ENCODE measurements at regions not wholly inside any gene's neighbourhood (a gene's known extent, or its start where the extent isn't known, plus 50 kb on each side); places are given as distances from the start of the nearest gene placed in this dataset.

DNA sequence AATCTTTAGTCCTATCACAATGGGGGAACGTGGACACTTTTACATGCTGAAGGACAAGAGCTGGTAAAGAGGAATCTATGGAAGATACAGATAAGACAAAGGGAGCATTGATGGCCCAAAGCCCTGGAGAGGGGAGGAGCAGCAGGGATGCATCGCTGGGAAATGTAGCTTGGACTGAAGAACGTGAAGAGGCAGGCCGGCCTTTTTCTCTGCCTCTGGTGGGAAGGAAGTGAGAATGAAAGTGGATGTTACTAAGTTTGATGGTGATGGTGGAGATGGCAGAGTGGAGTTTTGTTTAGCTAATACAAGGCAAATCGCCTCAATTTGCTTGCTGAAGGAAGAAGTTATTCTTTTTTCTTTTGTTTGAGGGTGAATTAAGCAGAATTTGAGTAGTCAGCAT lies 124.6 kb upstream of the TAF11L2 start:
- Histone ChIP-seq H3K4me3 (ENCODE audit: low read depth, low read length, poor library complexity, severe bottlenecking) (no peak overlapping the region), H3K4me2 (ENCODE audit: low read length) (peak overlapping the region; percentile 45), H3K27ac (ENCODE audit: low read depth, low read length, poor library complexity, severe bottlenecking) (no peak overlapping the region), H3K9me3 (ENCODE audit: low read length) (no peaks in the 10 kb centered on the region; the same call in 1 of the 2 replicates), H3K36me3 (ENCODE audit: insufficient read depth, low read length) (no peaks in the 10 kb centered on the region), H3K4me1 (ENCODE audit: insufficient read depth, low read length, poor library complexity, severe bottlenecking) (peaks cover 18% of the 10 kb centered on the region), H4K20me1 (ENCODE audit: insufficient read depth, low read length) (no peaks in the 10 kb centered on the region), H3K9me2 (ENCODE audit: insufficient read depth, low read length) (no peaks in the 10 kb centered on the region), H2AFZ (ENCODE audit: low read length) (peak overlapping the region; percentile 50), H3K79me2 (ENCODE audit: insufficient read depth, low read depth, low read length) (no peaks in the 10 kb centered on the region)
- TF ChIP-seq, protein P1, sequence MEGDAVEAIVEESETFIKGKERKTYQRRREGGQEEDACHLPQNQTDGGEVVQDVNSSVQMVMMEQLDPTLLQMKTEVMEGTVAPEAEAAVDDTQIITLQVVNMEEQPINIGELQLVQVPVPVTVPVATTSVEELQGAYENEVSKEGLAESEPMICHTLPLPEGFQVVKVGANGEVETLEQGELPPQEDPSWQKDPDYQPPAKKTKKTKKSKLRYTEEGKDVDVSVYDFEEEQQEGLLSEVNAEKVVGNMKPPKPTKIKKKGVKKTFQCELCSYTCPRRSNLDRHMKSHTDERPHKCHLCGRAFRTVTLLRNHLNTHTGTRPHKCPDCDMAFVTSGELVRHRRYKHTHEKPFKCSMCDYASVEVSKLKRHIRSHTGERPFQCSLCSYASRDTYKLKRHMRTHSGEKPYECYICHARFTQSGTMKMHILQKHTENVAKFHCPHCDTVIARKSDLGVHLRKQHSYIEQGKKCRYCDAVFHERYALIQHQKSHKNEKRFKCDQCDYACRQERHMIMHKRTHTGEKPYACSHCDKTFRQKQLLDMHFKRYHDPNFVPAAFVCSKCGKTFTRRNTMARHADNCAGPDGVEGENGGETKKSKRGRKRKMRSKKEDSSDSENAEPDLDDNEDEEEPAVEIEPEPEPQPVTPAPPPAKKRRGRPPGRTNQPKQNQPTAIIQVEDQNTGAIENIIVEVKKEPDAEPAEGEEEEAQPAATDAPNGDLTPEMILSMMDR (conservative IDR thresholded peaks at IDR 0.05; ENCODE audit: low read length): no peak
- TF ChIP-seq EZH2phosphoT487 (IDR thresholded peaks at IDR 0.05; ENCODE audit: borderline replicate concordance, low read depth, low read length): no peak
- intact Hi-C loops (cut with micrococcal nuclease; ENCODE audit: unreplicated experiment): loop anchor here (5.0 kb wide), 1 partner anchor 79 kb away; no protein-coding TSS in a partner anchor
- no TSS peak for BruUV-seq (replicated peaks)
- ChIA-PET CTCF (ENCODE audit: unreplicated experiment) (no interaction called here), POLR2A (interaction anchor here (0.5 to 1.2 kb wide), 2 partner anchors 18 to 105 kb away, joined by 3 to 4 read pairs; no protein-coding TSS in a partner anchor)
- DNase-seq (ENCODE audit: low spot score): peak; percentile 14

- H3K79me2 ChIP-seq (ENCODE audit: insufficient read depth, low read depth, low read length): no peaks in the 10 kb centered on the region
- H4K20me1 ChIP-seq (ENCODE audit: insufficient read depth, low read length): no peaks in the 10 kb centered on the region
- H2AFZ ChIP-seq (ENCODE audit: low read length): peak overlapping the region; percentile 50
- ChIA-PET CTCF (ENCODE audit: unreplicated experiment) (no interaction called here), POLR2A (interaction anchor here (0.5 to 1.2 kb wide), 2 partner anchors 18 to 104 kb away, joined by 3 to 4 read pairs; no protein-coding TSS in a partner anchor)
- H3K4me3 ChIP-seq (ENCODE audit: low read depth, low read length, poor library complexity, severe bottlenecking): no peak overlapping the region
- no peak overlapping the region for H3K27ac ChIP-seq (ENCODE audit: low read depth, low read length, poor library complexity, severe bottlenecking)
- no peaks in the 10 kb centered on the region for H3K9me2 ChIP-seq (ENCODE audit: insufficient read depth, low read length)
- no peaks in the 10 kb centered on the region; the same call in 1 of the 2 replicates for H3K9me3 ChIP-seq (ENCODE audit: low read length)
- H3K4me2 ChIP-seq (ENCODE audit: low read length): peak overlapping the region; percentile 45
- DNase-seq (ENCODE audit: low spot score): no peak
- TF ChIP-seq, protein P1 (conservative IDR thresholded peaks at IDR 0.05; ENCODE audit: low read length): no peak
- no peak for TF ChIP-seq EZH2phosphoT487 (IDR thresholded peaks at IDR 0.05; ENCODE audit: borderline replicate concordance, low read depth, low read length)
- intact Hi-C loops (cut with micrococcal nuclease; ENCODE audit: unreplicated experiment): loop anchor here (5.0 kb wide), 1 partner anchor 78 kb away; no protein-coding TSS in a partner anchor
- H3K4me1 ChIP-seq (ENCODE audit: insufficient read depth, low read length, poor library complexity, severe bottlenecking): peaks cover 18% of the 10 kb centered on the region
- no peaks in the 10 kb centered on the region for H3K36me3 ChIP-seq (ENCODE audit: insufficient read depth, low read length)
- no TSS peak for BruUV-seq (replicated peaks)
Observed at GRCh38 chr5:17373814-17374556, 124.0 kb upstream of the TAF11L2 start.
